ENCODE measurements at regions not wholly inside any gene's neighbourhood (a gene's known extent, or its start where the extent isn't known, plus 50 kb on each side); places are given as distances from the start of the nearest gene placed in this dataset.

- H3K4me1 ChIP-seq = no peaks in the 10 kb centered on the region
- no peaks in the 10 kb centered on the region for H3K27me3 ChIP-seq
- H3K27me3 Mint-ChIP-seq (ENCODE audit: insufficient read depth, low read depth) = peaks cover 3% of the 10 kb centered on the region
- H3F3A ChIP-seq (ENCODE audit: low read depth) = no peaks in the 10 kb centered on the region
- H3K9me3 Mint-ChIP-seq = no peaks in the 10 kb centered on the region
- H3K79me2 ChIP-seq (ENCODE audit: low read depth) = no peaks in the 10 kb centered on the region
- no peak overlapping the region for H3K27ac ChIP-seq
- TF ChIP-seq, protein P1, sequence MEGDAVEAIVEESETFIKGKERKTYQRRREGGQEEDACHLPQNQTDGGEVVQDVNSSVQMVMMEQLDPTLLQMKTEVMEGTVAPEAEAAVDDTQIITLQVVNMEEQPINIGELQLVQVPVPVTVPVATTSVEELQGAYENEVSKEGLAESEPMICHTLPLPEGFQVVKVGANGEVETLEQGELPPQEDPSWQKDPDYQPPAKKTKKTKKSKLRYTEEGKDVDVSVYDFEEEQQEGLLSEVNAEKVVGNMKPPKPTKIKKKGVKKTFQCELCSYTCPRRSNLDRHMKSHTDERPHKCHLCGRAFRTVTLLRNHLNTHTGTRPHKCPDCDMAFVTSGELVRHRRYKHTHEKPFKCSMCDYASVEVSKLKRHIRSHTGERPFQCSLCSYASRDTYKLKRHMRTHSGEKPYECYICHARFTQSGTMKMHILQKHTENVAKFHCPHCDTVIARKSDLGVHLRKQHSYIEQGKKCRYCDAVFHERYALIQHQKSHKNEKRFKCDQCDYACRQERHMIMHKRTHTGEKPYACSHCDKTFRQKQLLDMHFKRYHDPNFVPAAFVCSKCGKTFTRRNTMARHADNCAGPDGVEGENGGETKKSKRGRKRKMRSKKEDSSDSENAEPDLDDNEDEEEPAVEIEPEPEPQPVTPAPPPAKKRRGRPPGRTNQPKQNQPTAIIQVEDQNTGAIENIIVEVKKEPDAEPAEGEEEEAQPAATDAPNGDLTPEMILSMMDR (IDR thresholded peaks at IDR 0.05) = no peak
- TF ChIP-seq EZH2 (IDR thresholded peaks at IDR 0.05) (no peak), EZH2phosphoT487 (IDR thresholded peaks at IDR 0.05) (no peak)
- H3K36me3 ChIP-seq = no peaks in the 10 kb centered on the region
- H3K36me3 Mint-ChIP-seq = no peaks in the 10 kb centered on the region
- H3K9me3 ChIP-seq (ENCODE audit: low read depth) = no peaks in the 10 kb centered on the region
- DNase-seq (ENCODE audit: low spot score) = no peak
- H3K4me1 Mint-ChIP-seq = no peaks in the 10 kb centered on the region
- peak overlapping the region; percentile 15 for H3K27ac Mint-ChIP-seq
- H2AFZ ChIP-seq (replicated peaks) = no peak overlapping the region
- no peaks in the 10 kb centered on the region for H4K20me1 ChIP-seq (ENCODE audit: low read depth)
- no peak overlapping the region for H3K4me3 Mint-ChIP-seq
- no peak overlapping the region for H3K4me3 ChIP-seq
- H3K9ac ChIP-seq = no peak overlapping the region
- H3K4me2 ChIP-seq = no peak overlapping the region
Observed at GRCh38 chr11:86161336-86161735, 83.2 kb upstream of the EED start.

- H4K20me1 ChIP-seq (ENCODE audit: low read depth) = no peaks in the 10 kb centered on the region
- H3K4me2 ChIP-seq = no peak overlapping the region
- Mint-ChIP-seq H3K9me3 (no peaks in the 10 kb centered on the region), H3K27me3 (ENCODE audit: insufficient read depth, low read depth) (peaks cover 3% of the 10 kb centered on the region), H3K27ac (no peak overlapping the region), H3K4me1 (no peaks in the 10 kb centered on the region), H3K4me3 (no peak overlapping the region), H3K36me3 (no peaks in the 10 kb centered on the region)
- no peaks in the 10 kb centered on the region for H3K9me3 ChIP-seq (ENCODE audit: low read depth)
- no peak overlapping the region for H3K4me3 ChIP-seq
- H3K27me3 ChIP-seq = no peaks in the 10 kb centered on the region
- H3K36me3 ChIP-seq = no peaks in the 10 kb centered on the region
- H3F3A ChIP-seq (ENCODE audit: low read depth) = no peaks in the 10 kb centered on the region
- TF ChIP-seq, protein P1 (IDR thresholded peaks at IDR 0.05) = no peak
- TF ChIP-seq EZH2 (IDR thresholded peaks at IDR 0.05) (no peak), EZH2phosphoT487 (IDR thresholded peaks at IDR 0.05) (no peak)
- DNase-seq (ENCODE audit: low spot score) = no peak
- no peak overlapping the region for H3K9ac ChIP-seq
- H3K4me1 ChIP-seq = no peaks in the 10 kb centered on the region
- H3K79me2 ChIP-seq (ENCODE audit: low read depth) = no peaks in the 10 kb centered on the region
- H3K27ac ChIP-seq = no peak overlapping the region
- H2AFZ ChIP-seq (replicated peaks) = no peak overlapping the region
Observed at GRCh38 chr11:86160541-86161149, 83.9 kb upstream of the EED start.

DNA sequence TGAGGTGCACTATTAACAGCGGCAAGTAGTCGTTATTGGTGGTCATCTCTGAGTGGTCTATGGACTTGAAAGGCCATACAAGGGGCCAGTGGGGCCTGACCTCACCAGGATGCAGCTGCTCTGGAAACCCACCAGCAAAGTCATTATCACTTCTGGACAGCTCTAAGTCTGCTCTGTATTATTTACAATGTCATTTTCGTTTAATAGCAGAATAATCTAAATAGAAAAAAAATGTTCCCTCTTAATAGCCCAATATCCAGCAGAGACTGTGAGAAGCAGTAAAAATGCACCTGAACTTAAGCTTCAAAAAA lies 85.0 kb upstream of the EED start:
- no peak overlapping the region for H3K4me3 Mint-ChIP-seq
- H3K36me3 Mint-ChIP-seq = no peaks in the 10 kb centered on the region
- Histone ChIP-seq H2AFZ (replicated peaks) (no peak overlapping the region), H3K4me1 (no peaks in the 10 kb centered on the region), H3K4me2 (no peak overlapping the region), H3K27me3 (no peaks in the 10 kb centered on the region), H4K20me1 (ENCODE audit: low read depth) (no peaks in the 10 kb centered on the region), H3K27ac (no peak overlapping the region), H3K36me3 (no peaks in the 10 kb centered on the region), H3K9me3 (ENCODE audit: low read depth) (no peaks in the 10 kb centered on the region), H3K79me2 (ENCODE audit: low read depth) (no peaks in the 10 kb centered on the region), H3F3A (ENCODE audit: low read depth) (no peaks in the 10 kb centered on the region), H3K4me3 (no peak overlapping the region), H3K9ac (no peak overlapping the region)
- H3K9me3 Mint-ChIP-seq = no peaks in the 10 kb centered on the region
- H3K27me3 Mint-ChIP-seq (ENCODE audit: insufficient read depth, low read depth) = peaks cover 5% of the 10 kb centered on the region
- TF ChIP-seq EZH2phosphoT487 (IDR thresholded peaks at IDR 0.05) = no peak
- TF ChIP-seq, protein P1 (IDR thresholded peaks at IDR 0.05) = no peak
- TF ChIP-seq EZH2 (IDR thresholded peaks at IDR 0.05) = no peak
- DNase-seq (ENCODE audit: low spot score) = no peak
- no peaks in the 10 kb centered on the region for H3K4me1 Mint-ChIP-seq
- H3K27ac Mint-ChIP-seq = no peak overlapping the region

Measured in neural progenitor cell (in vitro differentiated cells).